ENCODE measurements at regions not wholly inside any gene's neighbourhood (a gene's known extent, or its start where the extent isn't known, plus 50 kb on each side); places are given as distances from the start of the nearest gene placed in this dataset.

DNA sequence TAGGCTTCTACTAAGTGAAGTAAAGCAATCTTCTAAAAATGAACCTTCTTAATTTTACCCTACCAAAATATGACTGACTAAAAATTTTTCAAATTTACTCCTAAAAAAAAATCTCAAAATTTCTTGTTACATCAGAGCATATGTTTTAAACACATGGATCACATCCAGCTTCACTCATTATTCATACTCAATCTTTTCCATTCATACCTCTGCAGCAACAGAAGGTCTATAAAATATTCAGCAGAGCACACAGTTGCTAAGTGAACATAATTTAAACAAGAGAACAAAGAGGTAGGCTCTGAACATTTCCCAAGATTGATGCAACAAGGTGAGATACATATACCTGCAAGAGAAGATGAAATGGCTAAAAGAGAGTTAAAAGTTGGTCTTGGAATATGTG is 213.9 kb downstream of the SOD2 start:
- no peak for DNase-seq (ENCODE audit: low spot score)

- no peak for DNase-seq (ENCODE audit: low spot score)
Measured at GRCh38 chr6:159473475-159474263, 219.4 kb downstream of the SOD2 start.

DNA sequence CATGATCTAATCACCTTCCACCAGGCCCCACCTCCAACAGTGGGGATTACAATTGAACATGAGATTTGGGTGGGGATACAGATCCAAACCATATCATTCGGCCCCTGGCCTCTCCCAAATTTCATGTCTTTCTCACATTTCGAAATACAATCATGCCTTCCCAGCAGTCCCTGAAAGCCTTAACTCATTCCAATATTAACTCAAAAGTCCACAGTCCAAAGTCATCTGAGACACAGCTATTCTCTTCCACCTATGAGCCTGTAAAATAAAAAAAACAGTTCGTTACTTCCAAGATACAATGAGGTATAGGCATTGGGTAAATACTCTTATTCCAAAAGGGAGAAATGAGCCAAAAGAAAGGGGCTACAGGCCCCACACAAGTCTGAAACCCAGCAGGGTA is 222.6 kb downstream of the SOD2 start:
- no peak for DNase-seq (ENCODE audit: low spot score)

- DNase-seq (ENCODE audit: low spot score), result no peak
Measured at GRCh38 chr6:159469443-159469842, 223.6 kb downstream of the SOD2 start.

GRCh38 chr6:159468994-159469393 is 224.0 kb downstream of the SOD2 start:
- no peak for DNase-seq (ENCODE audit: low spot score)

DNA sequence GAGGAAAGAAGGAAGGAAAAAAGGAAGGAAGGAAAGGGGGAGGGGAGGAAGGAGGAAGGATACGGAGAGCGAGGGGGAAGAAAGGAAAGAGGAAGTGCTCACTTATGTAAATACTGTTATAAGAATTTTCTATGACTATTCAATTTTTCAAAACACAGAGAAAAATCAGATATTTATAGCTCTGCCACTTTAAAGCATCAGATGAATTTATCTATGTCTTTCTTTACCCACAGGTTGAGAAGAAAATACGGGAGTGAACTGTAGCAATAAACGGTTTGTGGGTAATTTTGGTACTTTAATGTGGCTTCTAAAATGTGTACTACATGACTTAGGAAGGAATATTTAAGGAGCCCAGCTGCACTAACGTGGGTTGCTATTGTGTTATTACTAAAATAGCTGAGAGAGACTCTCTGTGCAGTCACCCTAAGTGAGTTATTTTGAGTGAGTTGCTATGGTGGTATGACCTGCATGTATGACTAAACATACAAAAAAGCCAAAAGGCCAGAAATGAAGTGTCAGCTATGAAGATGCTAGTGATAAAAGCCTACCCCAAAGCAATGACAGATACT is 225.5 kb downstream of the SOD2 start:
- DNase-seq (ENCODE audit: low spot score), result no peak

GRCh38 chr6:159466926-159467325 is 226.1 kb downstream of the SOD2 start:
- no peak for DNase-seq (ENCODE audit: low spot score)

- DNase-seq (ENCODE audit: low spot score), result no peak
Measured at GRCh38 chr6:159464816-159465215, 228.2 kb downstream of the SOD2 start.

GRCh38 chr6:159463119-159463829 is 229.8 kb downstream of the SOD2 start:
- no peak for DNase-seq (ENCODE audit: low spot score)

DNA sequence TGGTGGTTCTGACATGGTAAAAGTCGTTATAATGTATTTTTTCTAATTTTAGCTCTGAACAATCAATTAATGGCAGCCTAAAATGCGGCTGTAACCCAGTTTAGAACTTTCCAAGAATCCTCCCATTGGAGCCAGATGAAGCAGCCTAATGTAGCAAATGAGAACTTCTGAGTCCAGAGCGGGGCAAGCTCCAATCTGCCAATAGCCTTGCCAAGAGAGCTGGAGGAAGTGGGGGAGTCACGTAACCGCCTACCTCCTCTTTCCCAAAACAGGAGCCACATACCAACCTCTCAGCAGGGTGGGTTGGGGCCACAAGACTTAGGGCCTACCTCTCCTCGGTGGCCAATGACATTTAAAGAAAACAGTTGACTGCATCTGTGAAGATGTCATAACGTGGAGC is 230.6 kb downstream of the SOD2 start:
- no peak for DNase-seq (ENCODE audit: low spot score)

DNA sequence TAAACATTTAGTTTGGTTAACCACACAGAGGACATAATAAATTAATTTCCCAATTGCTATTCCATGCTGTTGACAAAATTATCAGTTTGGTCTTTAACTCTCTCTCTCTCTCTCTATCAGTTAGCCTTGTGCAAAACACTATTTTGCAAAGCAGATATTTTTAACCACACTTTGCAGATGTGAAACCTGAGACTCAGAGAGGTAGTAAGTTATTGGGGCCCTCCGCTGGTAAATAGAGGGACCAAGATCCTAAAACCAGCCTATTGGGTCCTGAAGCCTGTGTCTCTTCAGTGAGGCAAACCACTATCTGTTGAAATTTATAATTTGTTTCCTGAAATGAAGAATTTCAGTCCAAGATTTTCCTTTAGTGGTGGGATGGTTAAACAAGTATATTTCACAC is 231.0 kb downstream of the SOD2 start:
- no peak for DNase-seq (ENCODE audit: low spot score)

DNA sequence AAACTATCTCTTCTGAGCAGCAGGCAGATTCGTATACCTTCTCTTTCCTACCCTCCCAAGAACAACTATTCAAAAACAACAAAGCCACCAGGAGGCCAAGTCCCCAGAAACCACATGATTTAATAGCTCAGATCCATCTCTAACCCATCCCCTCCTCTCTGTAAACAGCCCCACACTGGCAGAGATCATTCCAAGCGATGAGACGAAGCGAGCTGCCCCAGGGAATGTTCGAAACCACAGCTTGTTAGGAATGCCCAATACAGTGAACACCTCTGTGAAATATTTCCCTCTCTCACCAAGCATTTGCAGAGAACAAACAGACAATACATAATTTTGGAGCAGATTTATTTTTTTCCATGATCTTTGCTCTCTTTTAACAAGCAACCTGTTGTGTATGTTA is 231.8 kb downstream of the SOD2 start:
- peak; percentile 20 for DNase-seq (ENCODE audit: low spot score)

GRCh38 chr6:159460476-159460875 is 232.6 kb downstream of the SOD2 start:
- no peak for DNase-seq (ENCODE audit: low spot score)

GRCh38 chr6:159456349-159456748 is 236.7 kb downstream of the SOD2 start:
- DNase-seq (ENCODE audit: low spot score), result no peak

- DNase-seq (ENCODE audit: low spot score), result no peak
Measured at GRCh38 chr6:159455700-159456274, 237.3 kb downstream of the SOD2 start.

DNA sequence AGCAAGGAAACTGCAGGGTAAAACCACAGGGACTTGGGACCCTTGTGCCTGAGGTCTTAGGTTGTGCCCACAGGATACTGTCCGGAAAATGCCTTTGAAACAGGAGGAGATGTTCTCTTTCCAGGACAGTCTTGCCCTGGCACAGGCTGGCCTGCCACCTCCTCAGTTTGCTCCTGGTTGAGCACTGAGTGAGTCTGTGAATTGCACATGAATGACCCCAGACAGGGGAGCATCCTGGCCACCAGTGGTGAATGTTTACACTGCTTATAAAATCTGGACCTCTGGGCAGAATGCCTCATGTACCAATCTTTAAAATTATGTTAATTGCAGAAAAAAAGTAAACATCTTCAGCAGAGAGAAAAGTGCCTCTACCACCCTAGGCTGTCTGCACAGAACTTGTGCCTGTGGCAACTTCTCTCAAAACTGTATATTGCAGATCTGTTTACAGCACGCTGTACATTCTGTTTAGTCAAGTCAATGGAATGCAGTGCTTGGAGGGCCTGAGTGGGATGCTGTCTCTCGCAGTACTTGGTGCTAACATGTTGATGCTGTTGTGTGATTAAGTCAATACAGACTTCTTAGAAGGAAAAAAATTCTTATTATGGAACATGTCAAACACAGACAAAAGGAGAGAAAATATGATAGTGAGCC is 242.1 kb downstream of the SOD2 start:
- DNase-seq (ENCODE audit: low spot score), result no peak

GRCh38 chr6:159446340-159446739 is 246.7 kb downstream of the SOD2 start:
- no peak for DNase-seq (ENCODE audit: low spot score)

DNA sequence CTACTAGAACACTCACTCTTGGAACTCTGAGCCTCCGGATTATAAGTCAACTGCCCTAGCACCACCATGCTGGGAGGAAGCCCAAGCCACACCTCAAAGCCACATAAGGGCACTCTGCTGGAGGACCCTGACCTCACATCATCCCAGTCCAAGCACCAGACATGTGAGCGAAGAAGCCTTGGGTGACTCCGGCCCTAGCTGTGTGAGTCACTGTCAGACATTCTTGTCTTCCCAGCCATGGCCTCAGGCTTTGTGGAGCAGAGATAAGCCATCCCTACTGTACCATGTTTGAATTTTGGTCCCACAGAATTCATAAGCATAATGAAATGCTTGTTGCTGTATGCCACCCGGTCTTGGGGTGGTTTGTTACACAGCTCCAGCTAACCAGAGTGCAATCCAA is 247.7 kb downstream of the SOD2 start:
- peak; percentile 12 for DNase-seq (ENCODE audit: low spot score)

- no peak for DNase-seq (ENCODE audit: low spot score)
Measured at GRCh38 chr6:159444056-159444760, 248.8 kb downstream of the SOD2 start.

DNA sequence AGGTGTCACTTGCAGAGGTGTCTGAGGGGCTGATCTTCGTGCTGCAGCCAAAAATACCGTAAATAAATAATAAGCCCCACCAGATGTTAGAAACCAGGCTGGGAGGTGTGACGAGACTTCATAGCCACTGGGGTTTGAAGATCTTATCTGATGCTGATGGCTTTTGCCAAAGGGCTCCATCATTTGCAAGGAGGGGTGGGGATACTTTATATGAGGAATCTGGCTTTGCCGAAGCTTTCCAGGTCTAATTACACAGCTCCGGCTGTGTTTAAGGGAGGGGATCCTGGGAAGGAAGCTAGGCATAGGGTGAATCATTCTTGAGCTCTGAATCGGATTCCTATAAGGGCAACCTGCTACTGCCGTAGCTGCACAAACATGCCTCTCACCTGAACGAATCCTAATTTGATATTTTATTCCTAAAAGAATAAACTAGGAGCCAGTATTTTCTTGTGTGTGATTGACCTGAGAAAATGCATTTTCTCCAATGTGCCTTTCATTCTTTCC is 249.6 kb downstream of the SOD2 start:
- DNase-seq (ENCODE audit: low spot score), result no peak

DNA sequence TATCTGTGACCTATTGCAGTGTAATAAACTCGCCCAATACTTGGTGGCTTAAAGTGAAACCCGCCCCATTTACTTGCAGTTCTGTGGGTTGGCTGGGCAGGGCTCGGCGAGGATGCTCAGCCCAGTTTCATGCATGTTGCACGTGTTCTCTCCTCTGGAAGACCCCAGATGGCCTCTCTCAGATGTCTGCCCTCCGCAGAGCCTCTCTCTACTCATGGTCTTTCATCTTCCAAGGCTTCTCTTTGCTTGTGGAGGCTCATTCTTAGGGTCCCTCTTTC is 251.4 kb downstream of the SOD2 start:
- no peak for DNase-seq (ENCODE audit: low spot score)

All from kidney tubule cell (primary cell).